Gastroesophageal sphincter (tissue), 3 donors: ENCODE measurements at regions not wholly inside any gene's neighbourhood (a gene's known extent, or its start where the extent isn't known, plus 50 kb on each side); places are given as distances from the start of the nearest gene placed in this dataset.

Experiments
- CTCF ChIP-seq, 4 experiments: fragments of 200-600 bp in 2 of 4; fragments of 450-650 bp in 2 of 4; sonication (generic) in 1 of 4; IDR thresholded peaks; one replicate each; pipeline ENCODE4 v1.5.1; 2017 to 2019; ENCODE audit warnings: antibody characterized with exemption in 4 of 4, mild to moderate bottlenecking in 2 of 4, moderate library complexity in 2 of 4
- EP300 ChIP-seq: sonication (generic); formaldehyde crosslinking; IDR thresholded peaks from one replicate; pipeline ENCODE4 v1.6.1; 2017; ENCODE audit warnings: antibody characterized with exemption, mild to moderate bottlenecking

DNA sequence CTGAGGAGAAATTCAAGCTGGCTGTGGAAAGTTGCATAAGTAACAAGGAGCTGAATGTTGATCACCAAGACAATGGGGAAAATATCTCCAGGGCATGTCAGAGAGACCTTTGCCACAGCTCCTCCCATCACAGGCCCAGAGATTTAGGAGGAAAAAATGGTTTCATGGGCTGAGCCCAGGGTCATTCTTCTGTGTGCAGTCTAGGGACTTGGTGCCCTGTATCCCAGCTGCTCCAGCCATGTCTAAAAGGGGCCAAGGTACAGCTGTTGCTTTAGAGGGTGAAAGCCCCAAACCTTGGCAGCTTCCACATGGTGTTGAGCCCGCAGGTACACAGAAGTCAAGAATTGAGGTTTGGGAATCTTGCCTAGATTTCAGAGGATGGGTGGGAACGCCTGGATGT lies 439.8 kb upstream of the HNRNPA3 start:
- TF ChIP-seq CTCF (IDR thresholded peaks at IDR 0.05) (no peak), EP300 (no peak)
